GM10248 (cell line): ENCODE measurements at regions not wholly inside any gene's neighbourhood (a gene's known extent, or its start where the extent isn't known, plus 50 kb on each side); places are given as distances from the start of the nearest gene placed in this dataset.

ENCODE experiments used
- CTCF ChIA-PET: fragments of 300-600 bp; sonication (Branson Sonifier 250); formaldehyde crosslinking; extraction: SDS; loops from one replicate; lab custom pipeline; 2021; ENCODE audit warnings: antibody characterized with exemption; lab: Yijun Ruan, JAX
- POLR2A ChIA-PET: fragments of 350-650 bp; sonication (Branson Sonifier 250); formaldehyde crosslinking; extraction: SDS; loops from one replicate; lab custom pipeline; 2020; ENCODE audit warnings: antibody characterized with exemption; lab: Yijun Ruan, JAX
- DNase-seq: peaks from one replicate; pipeline ENCODE4 v3.0.0; 2012; ENCODE audit errors: extremely low spot score
- TF ChIP-seq, protein P1 (sequence below): IDR thresholded peaks from 2 replicates; pipeline ENCODE4 v1.5.1; 2012; ENCODE audit warnings: mild to moderate bottlenecking, low read depth; ENCODE audit errors: extremely low read depth, missing control alignments, control extremely low read depth

DNA sequence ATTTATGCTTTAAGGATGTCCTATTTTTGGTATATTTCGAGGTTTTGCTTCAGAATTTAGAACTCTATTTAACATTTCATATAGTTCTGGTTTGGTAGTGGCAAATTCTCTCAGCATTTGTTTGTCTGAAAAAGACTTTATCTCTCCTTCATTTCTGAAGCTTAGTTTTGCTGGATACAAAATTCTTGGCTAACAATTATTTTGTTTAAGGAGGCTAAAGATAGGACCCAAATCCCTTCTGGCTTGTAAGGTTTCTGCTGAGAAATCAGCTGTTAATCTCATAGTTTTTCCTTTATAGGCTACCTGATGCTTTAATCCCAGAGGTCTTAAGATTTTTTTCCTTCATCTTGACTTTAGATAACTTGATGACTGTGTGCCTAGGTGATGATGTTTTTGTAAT is 162.7 kb upstream of the B3GAT2 start:
- no peak for DNase-seq
- CTCF ChIA-PET: interaction anchor here (1.6 kb wide), 1 partner anchor 11 kb away, joined by 3 read pairs; no protein-coding TSS in a partner anchor
- POLR2A ChIA-PET: no interaction called here

DNA sequence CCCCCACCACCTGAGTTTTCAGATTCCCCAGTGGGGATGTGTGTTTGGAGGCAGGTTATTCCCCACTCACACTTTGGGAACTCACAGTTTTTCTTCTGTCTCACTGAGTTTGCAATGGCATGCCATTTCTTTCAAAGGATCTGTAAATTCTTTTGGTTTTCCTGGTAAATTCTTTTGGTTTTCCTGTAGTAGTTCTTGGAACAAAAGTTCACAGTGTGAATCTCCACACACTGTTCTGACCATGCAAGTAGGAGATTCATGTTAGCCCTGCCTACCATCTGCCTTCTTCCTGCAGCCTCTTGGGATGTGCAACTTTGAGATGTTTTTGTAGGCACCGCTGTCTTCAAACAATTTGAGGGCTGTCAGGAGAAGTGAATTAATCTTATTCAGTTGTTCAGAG is 165.6 kb upstream of the OGFRL1 start:
- ChIA-PET POLR2A (no interaction called here), CTCF (interaction anchor here (1.1 to 1.6 kb wide), 2 partner anchors 12 to 24 kb away, joined by 3 read pairs; no protein-coding TSS in a partner anchor)
- TF ChIP-seq, protein P1, sequence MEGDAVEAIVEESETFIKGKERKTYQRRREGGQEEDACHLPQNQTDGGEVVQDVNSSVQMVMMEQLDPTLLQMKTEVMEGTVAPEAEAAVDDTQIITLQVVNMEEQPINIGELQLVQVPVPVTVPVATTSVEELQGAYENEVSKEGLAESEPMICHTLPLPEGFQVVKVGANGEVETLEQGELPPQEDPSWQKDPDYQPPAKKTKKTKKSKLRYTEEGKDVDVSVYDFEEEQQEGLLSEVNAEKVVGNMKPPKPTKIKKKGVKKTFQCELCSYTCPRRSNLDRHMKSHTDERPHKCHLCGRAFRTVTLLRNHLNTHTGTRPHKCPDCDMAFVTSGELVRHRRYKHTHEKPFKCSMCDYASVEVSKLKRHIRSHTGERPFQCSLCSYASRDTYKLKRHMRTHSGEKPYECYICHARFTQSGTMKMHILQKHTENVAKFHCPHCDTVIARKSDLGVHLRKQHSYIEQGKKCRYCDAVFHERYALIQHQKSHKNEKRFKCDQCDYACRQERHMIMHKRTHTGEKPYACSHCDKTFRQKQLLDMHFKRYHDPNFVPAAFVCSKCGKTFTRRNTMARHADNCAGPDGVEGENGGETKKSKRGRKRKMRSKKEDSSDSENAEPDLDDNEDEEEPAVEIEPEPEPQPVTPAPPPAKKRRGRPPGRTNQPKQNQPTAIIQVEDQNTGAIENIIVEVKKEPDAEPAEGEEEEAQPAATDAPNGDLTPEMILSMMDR: no peak
- no peak for DNase-seq

More for the DNA sequence above, 162.7 kb upstream of the B3GAT2 start:
- TF ChIP-seq, protein P1: no peak

DNA sequence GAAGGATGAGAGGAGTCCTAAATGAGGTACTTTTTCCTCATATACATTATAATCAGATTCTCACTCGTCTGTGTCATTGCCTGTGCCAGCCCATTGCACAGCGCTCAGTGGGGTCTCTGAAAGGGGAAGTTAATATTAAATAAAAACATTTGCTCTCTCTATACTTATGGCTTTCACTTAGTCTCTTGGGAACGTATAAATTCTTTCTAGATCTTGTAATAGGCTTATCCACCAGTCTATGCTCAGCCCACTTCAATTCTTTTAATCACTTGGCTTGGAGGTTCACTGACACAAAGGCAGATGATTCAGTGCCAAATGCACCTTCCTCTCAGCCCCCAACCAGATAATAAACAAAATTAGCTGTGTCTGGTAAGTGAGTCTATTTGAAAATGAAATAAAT is 164.3 kb upstream of the OGFRL1 start:
- DNase-seq: no peak
- POLR2A ChIA-PET: no interaction called here
- CTCF ChIA-PET: interaction anchor here (0.9 to 1.6 kb wide), 2 partner anchors 10 to 41 kb away, joined by 3 read pairs; no protein-coding TSS in a partner anchor
- TF ChIP-seq, protein P1: no peak

DNA sequence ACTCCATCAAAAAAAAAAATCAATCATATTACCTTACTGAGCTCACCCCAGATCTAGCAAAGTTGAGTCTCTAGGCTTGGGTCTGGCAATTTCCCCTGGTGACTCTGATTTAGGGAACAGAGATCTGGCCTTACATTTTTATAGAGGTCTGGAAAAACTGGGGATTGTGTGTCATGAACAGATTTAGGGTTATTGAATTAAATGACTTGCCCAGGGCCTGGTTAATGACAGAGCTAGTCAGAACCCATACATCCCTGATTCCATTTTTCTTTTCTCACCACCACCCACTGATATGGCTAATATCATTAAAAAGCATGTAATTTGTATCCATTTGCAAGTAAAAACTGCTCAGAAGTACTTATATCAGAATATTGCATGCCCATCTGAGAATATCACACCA is 163.4 kb upstream of the OGFRL1 start:
- DNase-seq: no peak
- POLR2A ChIA-PET: no interaction called here
- CTCF ChIA-PET: interaction anchor here (0.9 kb wide), 1 partner anchor 40 kb away, joined by 3 read pairs; no protein-coding TSS in a partner anchor
- TF ChIP-seq, protein P1: no peak

GRCh38 chr6:71126506-71126905 is 162.1 kb upstream of the OGFRL1 start:
- ChIA-PET CTCF (interaction anchor here (1.2 kb wide), 1 partner anchor 9 kb away, joined by 3 read pairs; no protein-coding TSS in a partner anchor), POLR2A (no interaction called here)
- TF ChIP-seq, protein P1: no peak
- DNase-seq: no peak

DNA sequence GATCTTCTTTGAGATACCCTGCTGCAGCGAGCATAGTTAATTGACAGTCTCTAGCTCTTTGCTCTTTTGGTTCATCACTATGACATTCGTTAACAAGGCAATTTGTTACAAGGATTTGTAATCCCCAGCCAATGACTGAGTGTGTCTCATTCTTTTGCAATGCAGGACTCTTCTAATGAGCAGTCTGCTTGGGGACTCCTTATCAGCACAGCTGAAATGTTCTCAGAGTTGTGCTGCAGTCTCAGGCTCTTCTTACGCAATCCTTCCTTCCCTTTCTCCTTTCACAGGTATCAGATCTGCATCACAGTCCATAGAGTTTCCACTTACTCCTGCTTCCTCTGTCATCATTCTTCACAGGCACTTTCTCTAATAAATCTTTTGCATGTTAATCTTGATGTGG is 161.2 kb upstream of the OGFRL1 start:
- TF ChIP-seq, protein P1: no peak
- ChIA-PET CTCF (interaction anchor here (1.2 kb wide), 1 partner anchor 10 kb away, joined by 3 read pairs; no protein-coding TSS in a partner anchor), POLR2A (no interaction called here)
- no peak for DNase-seq
